Neuron (in vitro differentiated cells): ENCODE measurements at regions not wholly inside any gene's neighbourhood (a gene's known extent, or its start where the extent isn't known, plus 50 kb on each side); places are given as distances from the start of the nearest gene placed in this dataset.

Experiments
- H2AFZ ChIP-seq: one replicate; pipeline ENCODE4 v1.6.1; 2013; ENCODE audit warnings: low read depth, mild to moderate bottlenecking, inconsistent platforms, low read length, moderate library complexity
- H3K27me3 ChIP-seq: one replicate; pipeline ENCODE4 v1.6.1; 2013; ENCODE audit warnings: low read length; ENCODE audit not compliant: insufficient read depth
- H3K36me3 ChIP-seq: one replicate; pipeline ENCODE4 v1.6.1; 2013; ENCODE audit warnings: low read length; ENCODE audit not compliant: insufficient read depth
- H3K4me1 ChIP-seq: one replicate; pipeline ENCODE4 v1.6.1; 2013; ENCODE audit warnings: low read length; ENCODE audit not compliant: insufficient read depth
- H3K4me3 ChIP-seq: 2 replicates; pipeline ENCODE4 v1.5.1; 2013; ENCODE audit warnings: mild to moderate bottlenecking, low read length, moderate library complexity
- H3K9me3 ChIP-seq: one replicate; pipeline ENCODE4 v1.6.1; 2013; ENCODE audit warnings: low read length

- Histone ChIP-seq H3K27me3 (no peaks in the 10 kb centered on the region), H2AFZ (no peak overlapping the region)
Measured at GRCh38 chr3:161989012-161989411, 492.4 kb downstream of the OTOL1 start.

GRCh38 chr3:161990036-161990435, 493.4 kb downstream of the OTOL1 start:
- no peaks in the 10 kb centered on the region for H3K9me3 ChIP-seq
- no peak overlapping the region for H2AFZ ChIP-seq
- H3K27me3 ChIP-seq, result no peaks in the 10 kb centered on the region
- no peaks in the 10 kb centered on the region for H3K4me1 ChIP-seq
- no peak overlapping the region for H3K4me3 ChIP-seq
- H3K36me3 ChIP-seq, result no peaks in the 10 kb centered on the region

More at GRCh38 chr3:161989012-161989411, 492.4 kb downstream of the OTOL1 start:
- Histone ChIP-seq H3K36me3 (no peaks in the 10 kb centered on the region), H3K4me1 (no peaks in the 10 kb centered on the region), H3K9me3 (no peaks in the 10 kb centered on the region), H3K4me3 (no peak overlapping the region)

GRCh38 chr3:161991901-161992540, 495.4 kb downstream of the OTOL1 start:
- Histone ChIP-seq H3K36me3 (no peaks in the 10 kb centered on the region), H2AFZ (peak overlapping the region; percentile 54), H3K4me1 (no peaks in the 10 kb centered on the region), H3K27me3 (no peaks in the 10 kb centered on the region), H3K4me3 (no peak overlapping the region), H3K9me3 (no peaks in the 10 kb centered on the region)

- H3K4me3 ChIP-seq, result no peak overlapping the region
- no peaks in the 10 kb centered on the region for H3K36me3 ChIP-seq
- H3K27me3 ChIP-seq, result no peaks in the 10 kb centered on the region
- H3K4me1 ChIP-seq, result no peaks in the 10 kb centered on the region
- H3K9me3 ChIP-seq, result no peaks in the 10 kb centered on the region
- no peak overlapping the region for H2AFZ ChIP-seq
Measured at GRCh38 chr3:161999846-162000245, 503.2 kb downstream of the OTOL1 start.

- no peaks in the 10 kb centered on the region for H3K4me1 ChIP-seq
- H3K27me3 ChIP-seq, result no peaks in the 10 kb centered on the region
- H2AFZ ChIP-seq, result no peak overlapping the region
- no peaks in the 10 kb centered on the region for H3K36me3 ChIP-seq
- H3K4me3 ChIP-seq, result no peak overlapping the region
- H3K9me3 ChIP-seq, result no peaks in the 10 kb centered on the region
Measured at GRCh38 chr3:162007722-162008121, 511.1 kb downstream of the OTOL1 start.

GRCh38 chr3:162012633-162013032, 516.0 kb downstream of the OTOL1 start:
- Histone ChIP-seq H3K9me3 (no peaks in the 10 kb centered on the region), H3K4me1 (no peaks in the 10 kb centered on the region), H3K36me3 (no peaks in the 10 kb centered on the region), H3K27me3 (no peaks in the 10 kb centered on the region), H2AFZ (no peak overlapping the region), H3K4me3 (no peak overlapping the region)

GRCh38 chr3:162014284-162014683, 517.7 kb downstream of the OTOL1 start:
- Histone ChIP-seq H2AFZ (no peak overlapping the region), H3K4me1 (no peaks in the 10 kb centered on the region), H3K4me3 (no peak overlapping the region), H3K27me3 (no peaks in the 10 kb centered on the region), H3K9me3 (no peaks in the 10 kb centered on the region), H3K36me3 (no peaks in the 10 kb centered on the region)

GRCh38 chr3:162015856-162016255, 519.2 kb downstream of the OTOL1 start:
- Histone ChIP-seq H3K36me3 (no peaks in the 10 kb centered on the region), H3K27me3 (no peaks in the 10 kb centered on the region), H3K4me1 (no peaks in the 10 kb centered on the region), H3K9me3 (no peaks in the 10 kb centered on the region), H2AFZ (no peak overlapping the region), H3K4me3 (no peak overlapping the region)

GRCh38 chr3:162019817-162020216, 523.2 kb downstream of the OTOL1 start:
- Histone ChIP-seq H3K4me1 (peaks cover 3% of the 10 kb centered on the region), H3K4me3 (no peak overlapping the region), H2AFZ (no peak overlapping the region), H3K27me3 (no peaks in the 10 kb centered on the region), H3K36me3 (no peaks in the 10 kb centered on the region), H3K9me3 (no peaks in the 10 kb centered on the region)

GRCh38 chr3:162021206-162021605, 524.6 kb downstream of the OTOL1 start:
- no peak overlapping the region for H3K4me3 ChIP-seq
- no peaks in the 10 kb centered on the region for H3K9me3 ChIP-seq
- peaks cover 3% of the 10 kb centered on the region for H3K4me1 ChIP-seq
- no peak overlapping the region for H2AFZ ChIP-seq
- H3K27me3 ChIP-seq, result no peaks in the 10 kb centered on the region
- H3K36me3 ChIP-seq, result no peaks in the 10 kb centered on the region

GRCh38 chr3:162022911-162023310, 526.3 kb downstream of the OTOL1 start:
- H3K4me1 ChIP-seq, result peaks cover 3% of the 10 kb centered on the region
- no peaks in the 10 kb centered on the region for H3K36me3 ChIP-seq
- no peaks in the 10 kb centered on the region for H3K9me3 ChIP-seq
- H3K27me3 ChIP-seq, result no peaks in the 10 kb centered on the region
- no peak overlapping the region for H3K4me3 ChIP-seq
- H2AFZ ChIP-seq, result no peak overlapping the region

GRCh38 chr3:162029736-162030135, 533.1 kb downstream of the OTOL1 start:
- Histone ChIP-seq H2AFZ (no peak overlapping the region), H3K27me3 (no peaks in the 10 kb centered on the region), H3K36me3 (no peaks in the 10 kb centered on the region)

GRCh38 chr3:162034368-162034767, 537.8 kb downstream of the OTOL1 start:
- Histone ChIP-seq H3K9me3 (no peaks in the 10 kb centered on the region), H3K36me3 (no peaks in the 10 kb centered on the region), H3K27me3 (no peaks in the 10 kb centered on the region), H3K4me1 (peaks cover 7% of the 10 kb centered on the region), H3K4me3 (no peak overlapping the region), H2AFZ (no peak overlapping the region)

More at GRCh38 chr3:162029736-162030135, 533.1 kb downstream of the OTOL1 start:
- Histone ChIP-seq H3K9me3 (no peaks in the 10 kb centered on the region), H3K4me1 (peaks cover 7% of the 10 kb centered on the region), H3K4me3 (no peak overlapping the region)

GRCh38 chr3:162041622-162042021, 545.0 kb downstream of the OTOL1 start:
- no peak overlapping the region for H3K4me3 ChIP-seq
- H3K27me3 ChIP-seq, result no peaks in the 10 kb centered on the region

More at GRCh38 chr3:162041622-162042021, 545.0 kb downstream of the OTOL1 start:
- Histone ChIP-seq H3K9me3 (peaks cover 2% of the 10 kb centered on the region), H3K36me3 (no peaks in the 10 kb centered on the region), H2AFZ (no peak overlapping the region), H3K4me1 (no peaks in the 10 kb centered on the region)
